Activated T-cell treated with anti-CD3 and anti-CD28 coated beads, Interleukin-2, amount 50 U/mL, for 72 hours (primary cell): ENCODE measurements at regions not wholly inside any gene's neighbourhood (a gene's known extent, or its start where the extent isn't known, plus 50 kb on each side); places are given as distances from the start of the nearest gene placed in this dataset.

ENCODE experiments used
- ATAC-seq, 2 donors: fragments of 150-1000 bp; cut with Tn5 transposase; replicated peaks in 1 of 2; 2 replicates each; pipeline ENCODE4 v1.10.0; 2021; ENCODE audit warnings: moderate library complexity in 2 of 2, mild to moderate bottlenecking in 1 of 2
- DNase-seq, 2 donors: peaks; one replicate each; pipeline ENCODE4 v3.0.0; 2021 to 2022; ENCODE audit warnings: mixed read lengths in 1 of 2
- H3K27ac Mint-ChIP-seq: one replicate; pipeline ENCODE4 v1.8.0; 2022; ENCODE audit warnings: mild to moderate bottlenecking, moderate library complexity, mixed read lengths
- H3K27me3 Mint-ChIP-seq: one replicate; pipeline ENCODE4 v1.8.0; 2022; ENCODE audit warnings: low read depth, mixed read lengths
- H3K36me3 Mint-ChIP-seq, 2 donors: one replicate each; pipeline ENCODE4 v1.8.0; 2022; ENCODE audit warnings: mixed read lengths in 2 of 2, mild to moderate bottlenecking in 1 of 2; ENCODE audit not compliant: insufficient read depth in 2 of 2
- H3K4me1 Mint-ChIP-seq: one replicate; pipeline ENCODE4 v1.8.0; 2022; ENCODE audit warnings: low read depth, mixed read lengths
- H3K4me3 Mint-ChIP-seq, 2 donors: one replicate each; pipeline ENCODE4 v1.8.0; 2022; ENCODE audit warnings: mild to moderate bottlenecking in 2 of 2, mixed read lengths in 2 of 2, moderate library complexity in 2 of 2
- H3K9me3 Mint-ChIP-seq, 2 donors: one replicate each; pipeline ENCODE4 v1.8.0; 2022; ENCODE audit warnings: mixed read lengths in 2 of 2

DNA sequence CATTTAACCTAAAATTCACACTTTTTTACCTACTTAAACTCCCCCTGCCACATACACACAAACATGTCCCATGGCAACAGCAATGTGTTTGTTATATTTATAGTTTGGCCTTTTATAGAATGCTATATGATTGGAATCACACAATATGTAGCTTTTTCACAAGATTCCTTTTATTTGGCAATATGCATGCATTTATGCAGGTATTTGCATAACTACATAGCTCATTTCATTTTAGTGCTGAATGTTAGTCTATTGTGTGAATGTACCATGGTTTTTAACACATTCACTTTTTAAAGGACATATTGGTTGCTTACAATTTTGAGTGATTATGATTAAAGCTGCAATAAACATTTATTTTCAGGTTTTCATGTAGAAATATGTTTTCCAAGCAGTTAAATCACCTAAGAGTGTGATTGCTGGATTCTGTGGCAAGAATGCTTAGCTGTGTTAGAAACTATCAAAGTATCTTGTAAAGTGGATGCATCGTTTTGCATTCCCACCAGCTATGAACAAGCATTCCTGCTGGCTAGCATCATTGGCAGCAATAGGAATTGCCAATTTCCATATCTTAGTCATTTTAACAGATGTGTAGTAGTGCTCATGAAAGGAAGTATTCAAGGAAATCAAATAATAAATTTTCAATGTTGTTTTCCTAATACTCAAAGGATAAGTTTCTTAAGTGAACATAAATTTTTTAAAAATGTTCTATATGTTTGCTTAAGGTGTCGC, 557.0 kb downstream of the SLITRK1 start:
- Mint-ChIP-seq H3K27me3 (no peaks in the 10 kb centered on the region), H3K4me1 (no peaks in the 10 kb centered on the region), H3K36me3 (no peaks in the 10 kb centered on the region), H3K27ac (no peak overlapping the region), H3K9me3 (peaks cover 7 to 8% of the 10 kb centered on the region in 2 donors), H3K4me3 (no peak overlapping the region)
- no peak for ATAC-seq
- no peak for DNase-seq

DNA sequence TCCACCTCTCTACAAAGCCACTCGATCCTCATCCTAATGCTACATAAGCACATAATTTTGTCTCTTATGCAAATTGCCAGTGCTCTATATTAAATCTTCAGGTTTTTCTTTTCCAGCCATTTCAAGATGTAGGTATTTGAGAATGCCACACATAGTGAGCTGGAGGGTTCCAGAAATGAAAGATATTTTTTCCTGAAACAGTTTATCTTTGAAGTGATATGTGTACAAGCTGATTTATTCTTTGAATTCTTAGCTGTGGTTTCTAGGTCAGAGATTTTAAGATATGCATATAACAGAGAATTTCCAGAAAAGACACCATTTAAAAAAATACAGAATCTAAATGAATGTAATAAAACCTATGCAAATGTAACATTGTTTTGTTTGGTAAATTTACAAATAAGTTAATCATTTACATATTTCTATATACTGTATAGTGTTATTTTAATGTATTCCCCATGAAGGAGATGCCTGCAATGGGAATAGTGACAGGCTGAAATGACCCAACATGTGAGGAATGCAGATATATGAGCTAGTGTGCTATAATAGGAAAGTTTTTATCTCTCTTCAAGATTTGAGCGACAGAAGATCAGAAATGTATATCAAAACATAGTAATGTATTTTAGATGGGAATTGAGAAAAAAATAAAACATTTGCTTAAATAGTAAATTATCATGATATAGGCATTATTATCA, 570.2 kb downstream of the SLITRK1 start:
- no peaks in the 10 kb centered on the region for H3K36me3 Mint-ChIP-seq
- peaks cover 0 to 2% of the 10 kb centered on the region in 2 donors for H3K9me3 Mint-ChIP-seq
- no peaks in the 10 kb centered on the region for H3K27me3 Mint-ChIP-seq
- ATAC-seq (no peak), DNase-seq (no peak)
- H3K27ac Mint-ChIP-seq, result no peak overlapping the region
- H3K4me3 Mint-ChIP-seq, result no peak overlapping the region
- no peaks in the 10 kb centered on the region for H3K4me1 Mint-ChIP-seq

DNA sequence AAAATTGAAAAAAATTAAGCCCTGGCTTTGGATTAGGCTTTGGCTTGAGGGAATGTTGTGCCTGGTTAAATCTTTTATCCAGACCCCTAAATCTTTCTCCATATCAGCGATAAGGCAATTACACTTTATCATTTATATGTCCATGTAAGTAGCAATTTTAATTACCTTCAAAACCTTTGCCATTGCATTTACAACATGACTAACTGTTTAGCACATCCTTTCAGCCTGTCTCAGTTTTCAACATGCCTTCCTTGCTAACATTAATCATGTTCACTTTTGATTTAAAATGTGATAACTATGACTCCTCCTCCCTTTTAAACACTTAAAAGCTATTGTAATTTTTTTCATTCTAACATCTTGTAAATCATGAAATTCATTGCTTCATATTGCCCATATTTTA, 583.7 kb downstream of the SLITRK1 start:
- no peaks in the 10 kb centered on the region for H3K4me1 Mint-ChIP-seq
- H3K36me3 Mint-ChIP-seq, result peaks cover 0 to 4% of the 10 kb centered on the region in 2 donors
- no peak overlapping the region for H3K27ac Mint-ChIP-seq
- no peaks in the 10 kb centered on the region for H3K27me3 Mint-ChIP-seq
- peaks cover 2 to 3% of the 10 kb centered on the region in 2 donors for H3K9me3 Mint-ChIP-seq
- ATAC-seq, result no peak
- no peak overlapping the region for H3K4me3 Mint-ChIP-seq
- DNase-seq, result no peak

DNA sequence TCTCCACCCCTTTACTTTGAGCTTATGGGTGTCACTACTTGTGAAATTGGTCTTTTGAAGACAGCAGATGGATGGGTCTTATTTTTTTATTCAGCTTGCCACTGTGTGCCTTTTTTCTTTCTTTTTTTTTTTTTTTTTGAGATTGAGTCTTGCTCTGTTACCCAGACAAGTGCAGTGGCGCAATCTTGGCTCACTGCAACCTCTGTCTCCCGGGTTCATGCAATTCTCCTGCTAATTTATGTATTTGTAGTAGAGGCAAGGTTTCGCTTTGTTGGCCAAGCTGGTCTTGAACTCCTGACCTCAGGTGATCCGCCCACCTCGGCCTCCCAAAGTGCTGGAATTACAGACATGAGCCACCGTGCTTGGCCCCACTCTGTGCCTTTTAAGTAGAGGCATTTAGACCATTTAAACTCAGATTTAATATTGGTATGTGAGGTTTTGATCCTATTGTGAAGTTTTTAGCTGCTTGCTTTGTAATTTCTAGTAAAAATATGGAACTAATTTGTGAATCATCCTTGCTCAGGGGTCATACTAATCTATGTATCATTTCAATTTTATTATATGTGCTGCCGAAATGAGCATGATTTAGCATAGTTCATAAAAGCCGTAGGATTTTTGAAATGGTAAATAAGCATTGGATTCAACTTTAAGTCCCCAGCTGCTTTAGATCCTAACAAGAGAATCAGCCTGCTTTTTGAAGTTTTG, 584.5 kb downstream of the SLITRK1 start:
- no peaks in the 10 kb centered on the region for H3K4me1 Mint-ChIP-seq
- peaks cover 0 to 4% of the 10 kb centered on the region in 2 donors for H3K36me3 Mint-ChIP-seq
- no peak overlapping the region for H3K4me3 Mint-ChIP-seq
- no peak for ATAC-seq
- no peak overlapping the region for H3K27ac Mint-ChIP-seq
- H3K9me3 Mint-ChIP-seq, result peaks cover 3 to 4% of the 10 kb centered on the region in 2 donors
- DNase-seq, result no peak
- no peaks in the 10 kb centered on the region for H3K27me3 Mint-ChIP-seq

DNA sequence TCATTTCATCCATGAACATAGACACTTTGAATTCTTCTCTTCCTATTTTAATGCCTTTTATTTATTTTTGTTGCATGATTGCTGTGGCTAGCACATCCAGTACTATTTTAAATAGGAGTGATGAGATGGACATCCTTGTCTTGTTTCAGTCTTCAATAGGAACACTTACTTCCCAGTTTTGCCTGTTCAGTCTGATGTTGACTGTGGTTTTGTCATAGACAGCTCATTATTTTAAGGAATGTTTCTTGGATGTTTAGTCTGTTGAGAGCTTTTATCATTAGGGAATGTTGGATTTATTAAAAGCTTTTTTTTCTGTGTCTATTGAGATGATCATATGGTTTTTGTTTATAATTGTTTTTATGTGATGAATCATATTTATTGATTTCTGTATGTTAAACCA, 586.6 kb downstream of the SLITRK1 start:
- Mint-ChIP-seq H3K4me1 (no peaks in the 10 kb centered on the region), H3K36me3 (peaks cover 0 to 4% of the 10 kb centered on the region in 2 donors), H3K9me3 (peaks cover 3 to 4% of the 10 kb centered on the region in 2 donors), H3K27me3 (no peaks in the 10 kb centered on the region), H3K27ac (no peak overlapping the region), H3K4me3 (no peak overlapping the region)
- ATAC-seq (no peak), DNase-seq (no peak)

DNA sequence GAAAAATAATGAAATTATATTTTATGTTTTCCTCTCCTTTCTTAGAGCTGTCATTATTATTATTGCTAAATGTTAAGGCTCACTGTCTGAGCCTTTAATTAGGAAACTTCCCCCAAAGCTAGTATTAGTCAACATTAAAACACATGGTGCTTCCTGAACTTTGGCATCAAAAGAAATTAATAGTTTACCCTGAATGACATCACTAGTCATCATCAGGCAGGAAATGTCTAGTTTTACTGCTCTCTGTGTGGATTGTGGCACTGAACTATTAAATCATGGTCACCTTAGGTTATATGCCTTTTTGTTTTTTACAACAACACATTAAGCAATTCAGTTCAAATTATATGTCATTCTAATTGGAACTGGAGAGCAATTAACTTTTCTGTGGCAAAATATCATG, 595.5 kb downstream of the SLITRK1 start:
- Mint-ChIP-seq H3K36me3 (no peaks in the 10 kb centered on the region), H3K27me3 (no peaks in the 10 kb centered on the region), H3K4me1 (no peaks in the 10 kb centered on the region), H3K4me3 (no peak overlapping the region), H3K27ac (no peak overlapping the region), H3K9me3 (no peaks in the 10 kb centered on the region)
- DNase-seq, result no peak
- ATAC-seq, result no peak

DNA sequence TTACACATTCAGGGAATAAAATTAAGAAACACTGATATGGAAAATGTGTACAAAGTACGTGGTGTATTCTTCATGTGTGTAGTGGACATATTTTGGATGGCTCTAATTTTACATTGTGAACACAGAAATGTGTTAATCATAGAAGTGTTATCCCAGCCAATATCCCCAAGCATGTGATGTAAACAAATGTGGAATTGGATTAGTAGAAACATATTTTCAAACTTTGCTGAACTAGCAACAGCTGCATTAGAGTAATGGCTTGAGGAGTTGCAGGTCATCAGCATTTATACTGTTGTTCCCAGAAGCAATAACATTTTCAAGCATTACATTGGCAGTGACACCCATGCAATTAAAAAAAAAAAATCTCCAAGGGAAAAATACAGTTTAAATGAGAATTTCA, 600.6 kb downstream of the SLITRK1 start:
- no peaks in the 10 kb centered on the region for H3K4me1 Mint-ChIP-seq
- no peak overlapping the region for H3K4me3 Mint-ChIP-seq
- H3K36me3 Mint-ChIP-seq, result no peaks in the 10 kb centered on the region
- ATAC-seq, result no peak
- no peak overlapping the region for H3K27ac Mint-ChIP-seq
- H3K27me3 Mint-ChIP-seq, result no peaks in the 10 kb centered on the region
- no peaks in the 10 kb centered on the region for H3K9me3 Mint-ChIP-seq
- no peak for DNase-seq

DNA sequence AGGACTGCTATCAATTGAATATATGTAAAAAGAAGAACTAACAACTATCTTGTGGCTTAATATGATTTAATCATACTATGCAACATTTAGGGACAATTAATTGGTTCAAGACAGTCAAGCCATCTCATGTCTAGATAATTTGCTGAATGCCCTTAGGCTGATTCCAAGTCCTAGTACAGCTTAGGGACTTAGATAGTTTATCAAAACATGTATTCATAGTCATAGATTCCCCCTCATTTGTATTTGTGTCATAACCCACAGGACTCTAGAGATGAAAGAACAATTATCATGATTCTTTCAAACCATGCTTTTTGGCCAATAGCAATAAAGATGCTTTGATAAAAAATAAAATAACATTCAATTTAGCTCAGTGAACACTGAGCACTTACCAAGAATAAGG, 607.6 kb downstream of the SLITRK1 start:
- peaks cover 0 to 2% of the 10 kb centered on the region in 2 donors for H3K36me3 Mint-ChIP-seq
- H3K9me3 Mint-ChIP-seq, result peaks cover 3% of the 10 kb centered on the region in 2 donors
- no peak overlapping the region for H3K4me3 Mint-ChIP-seq
- H3K4me1 Mint-ChIP-seq, result no peaks in the 10 kb centered on the region
- H3K27ac Mint-ChIP-seq, result no peak overlapping the region
- H3K27me3 Mint-ChIP-seq, result no peaks in the 10 kb centered on the region
- ATAC-seq, result no peak
- no peak for DNase-seq

DNA sequence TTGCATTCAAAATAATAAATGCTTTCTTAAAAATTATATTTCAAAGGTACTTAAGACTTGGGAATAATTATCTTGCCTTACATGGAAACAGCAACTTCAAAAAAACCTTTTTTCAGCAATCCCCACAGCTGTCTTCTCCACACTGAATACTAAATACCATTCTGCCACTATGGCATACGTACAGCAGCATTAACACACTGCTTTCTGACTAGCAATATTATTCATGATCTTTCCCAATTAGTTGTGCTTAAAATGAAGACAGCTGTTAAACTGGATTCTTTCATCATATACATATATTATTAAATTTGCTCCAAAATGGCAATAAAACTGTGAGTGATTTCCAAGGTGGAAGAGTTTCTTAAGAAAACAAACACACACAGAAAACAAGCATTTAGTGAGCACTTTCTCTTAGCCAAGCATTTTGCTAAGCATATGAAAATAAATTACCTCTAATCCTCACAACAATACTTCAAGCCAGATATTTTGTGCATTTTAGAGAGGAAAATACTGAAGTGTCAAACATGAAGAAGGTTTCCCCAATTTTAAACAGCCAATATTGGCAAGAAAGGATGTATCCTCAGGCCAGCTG, 609.5 kb downstream of the SLITRK1 start:
- H3K27me3 Mint-ChIP-seq, result no peaks in the 10 kb centered on the region
- DNase-seq (no peak), ATAC-seq (no peak)
- no peaks in the 10 kb centered on the region for H3K4me1 Mint-ChIP-seq
- peaks cover 3% of the 10 kb centered on the region in 2 donors for H3K9me3 Mint-ChIP-seq
- H3K27ac Mint-ChIP-seq, result no peak overlapping the region
- H3K36me3 Mint-ChIP-seq, result peaks cover 0 to 2% of the 10 kb centered on the region in 2 donors
- no peak overlapping the region for H3K4me3 Mint-ChIP-seq

DNA sequence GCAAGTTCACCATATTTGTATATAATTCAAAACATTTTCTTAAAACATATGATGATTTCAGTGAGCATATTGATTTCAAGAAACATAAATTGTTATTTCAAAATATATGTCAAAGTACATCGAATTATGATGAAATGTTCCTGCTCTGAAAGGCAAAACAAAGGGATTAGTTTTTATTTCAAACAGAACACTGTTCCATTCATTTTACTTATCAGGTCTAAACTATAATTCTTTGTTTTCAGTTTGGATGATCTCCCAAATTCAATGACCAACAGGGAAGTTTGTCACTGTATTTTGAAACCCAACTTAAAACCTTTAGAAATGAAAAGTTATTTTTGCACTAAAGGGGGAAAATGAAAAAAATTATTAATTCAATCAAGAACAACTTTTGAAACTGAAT, 610.2 kb downstream of the SLITRK1 start:
- no peak overlapping the region for H3K4me3 Mint-ChIP-seq
- no peak overlapping the region for H3K27ac Mint-ChIP-seq
- no peak for DNase-seq
- ATAC-seq, result no peak
- peaks cover 3% of the 10 kb centered on the region in 2 donors for H3K9me3 Mint-ChIP-seq
- no peaks in the 10 kb centered on the region for H3K4me1 Mint-ChIP-seq
- H3K27me3 Mint-ChIP-seq, result no peaks in the 10 kb centered on the region
- H3K36me3 Mint-ChIP-seq, result peaks cover 0 to 2% of the 10 kb centered on the region in 2 donors

DNA sequence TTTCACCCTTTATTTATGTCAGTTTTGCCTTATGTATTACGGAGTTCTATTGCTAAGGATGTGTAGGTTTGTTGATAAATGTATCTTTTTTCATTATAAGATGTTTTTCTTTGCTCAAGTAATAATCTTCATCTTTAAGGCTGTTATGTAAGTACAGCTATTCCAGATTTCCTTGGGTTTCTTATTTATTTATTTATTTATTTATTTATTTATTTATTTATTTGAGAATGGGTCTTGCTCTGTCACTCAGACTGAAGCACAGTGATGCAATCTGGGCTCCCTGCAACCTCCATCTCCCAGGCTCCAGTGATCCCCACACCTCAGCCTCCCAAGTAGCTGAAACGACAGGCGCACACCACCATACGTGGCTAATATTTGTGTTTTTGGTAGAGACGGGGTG, 617.0 kb downstream of the SLITRK1 start:
- H3K4me1 Mint-ChIP-seq, result no peaks in the 10 kb centered on the region
- H3K9me3 Mint-ChIP-seq, result peaks cover 7 to 8% of the 10 kb centered on the region in 2 donors
- H3K4me3 Mint-ChIP-seq, result no peak overlapping the region
- DNase-seq (no peak), ATAC-seq (no peak)
- no peaks in the 10 kb centered on the region for H3K27me3 Mint-ChIP-seq
- peaks cover 0 to 2% of the 10 kb centered on the region in 2 donors for H3K36me3 Mint-ChIP-seq
- H3K27ac Mint-ChIP-seq, result no peak overlapping the region

DNA sequence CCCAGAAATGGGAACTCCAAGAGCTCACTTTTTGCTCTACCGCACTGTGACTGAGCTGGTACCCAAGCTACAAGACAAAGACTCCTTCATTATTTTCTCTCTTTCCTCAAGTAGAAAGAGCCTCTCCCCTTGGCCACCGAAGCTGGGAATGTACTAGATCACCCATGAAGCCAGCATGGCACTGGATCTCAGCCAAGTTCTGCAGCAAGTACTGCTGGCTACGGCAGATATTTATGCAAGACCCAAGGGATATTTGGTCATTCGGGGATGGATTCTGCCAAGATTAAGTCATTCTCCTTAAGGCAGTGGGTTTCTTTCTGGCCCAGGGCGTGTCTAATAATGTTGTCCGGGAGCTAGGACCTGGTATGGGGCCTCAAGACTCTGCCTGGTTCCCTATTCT, 633.5 kb downstream of the SLITRK1 start:
- DNase-seq, result no peak
- no peaks in the 10 kb centered on the region for H3K27me3 Mint-ChIP-seq
- peaks cover 2 to 4% of the 10 kb centered on the region in 2 donors for H3K36me3 Mint-ChIP-seq
- H3K9me3 Mint-ChIP-seq, result peaks cover 6 to 8% of the 10 kb centered on the region in 2 donors
- no peaks in the 10 kb centered on the region for H3K4me1 Mint-ChIP-seq
- H3K4me3 Mint-ChIP-seq, result no peak overlapping the region
- ATAC-seq, result no peak
- no peak overlapping the region for H3K27ac Mint-ChIP-seq

DNA sequence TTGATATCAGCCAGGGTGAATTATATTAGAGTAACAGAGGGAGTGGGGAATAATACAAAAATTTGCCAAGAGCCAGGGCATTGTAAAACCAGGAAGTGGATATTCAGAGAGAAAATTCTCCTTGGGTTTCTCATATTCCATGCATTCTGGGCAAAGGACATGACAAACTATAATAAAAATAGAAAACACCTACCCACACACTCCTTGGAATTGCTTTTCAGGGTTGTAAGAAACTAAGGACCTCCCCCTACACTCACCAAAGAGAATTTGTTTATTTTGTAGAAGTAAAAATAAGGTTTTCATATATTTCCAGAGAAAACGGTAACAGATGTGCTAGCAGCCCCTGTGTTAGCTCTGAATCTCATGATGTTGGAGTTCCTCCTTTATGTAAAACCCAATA, 649.6 kb downstream of the SLITRK1 start:
- DNase-seq (no peak), ATAC-seq (no peak)
- Mint-ChIP-seq H3K27me3 (no peaks in the 10 kb centered on the region), H3K36me3 (no peaks in the 10 kb centered on the region), H3K9me3 (peaks cover 5 to 11% of the 10 kb centered on the region in 2 donors), H3K4me1 (no peaks in the 10 kb centered on the region), H3K27ac (no peak overlapping the region), H3K4me3 (no peak overlapping the region)
